ENCODE measurements at regions not wholly inside any gene's neighbourhood (a gene's known extent, or its start where the extent isn't known, plus 50 kb on each side); places are given as distances from the start of the nearest gene placed in this dataset.
"Not testable (repeated sequence)": the region's sequence is repeated elsewhere in the genome, so short reads cannot be mapped to it uniquely, and the experiment has no call there.

DNA sequence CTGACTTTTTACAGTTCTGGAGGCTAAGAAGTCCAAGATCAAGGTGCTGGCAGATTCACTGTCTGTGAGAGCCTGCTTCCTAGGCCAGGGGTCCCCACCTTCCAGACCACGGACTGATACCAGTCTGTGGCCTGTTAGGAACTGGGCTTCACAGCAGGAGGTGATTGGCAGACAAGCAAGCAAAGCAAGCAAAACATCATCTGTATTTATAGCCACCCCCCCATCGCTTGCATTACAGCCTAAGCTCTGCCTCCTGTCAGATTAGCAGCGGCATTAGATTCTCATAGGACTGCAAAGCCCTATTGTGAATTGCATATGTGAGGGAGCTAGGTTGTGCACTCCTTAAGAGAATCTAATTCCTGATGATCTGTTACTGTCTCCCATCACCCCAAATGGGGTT is 194.7 kb upstream of the THRB start:
- no peak for DNase-seq

DNA sequence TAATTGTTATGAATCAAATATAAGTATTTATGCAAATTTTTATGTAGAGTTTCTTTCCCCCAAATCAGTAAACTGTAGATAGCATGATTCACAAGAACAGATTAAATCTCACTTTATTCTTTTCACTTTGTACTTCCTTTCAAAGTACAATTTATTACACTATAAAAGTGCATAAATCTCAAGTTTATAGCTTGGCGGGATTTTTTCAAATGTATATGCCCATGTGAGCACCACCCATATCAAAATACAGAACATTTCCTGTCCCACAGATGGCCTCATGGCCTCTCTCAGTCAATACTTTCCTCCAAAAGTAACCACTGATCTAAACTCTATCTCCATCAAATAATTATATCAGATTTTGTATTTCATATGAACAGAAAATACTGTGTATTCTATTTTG is 196.1 kb upstream of the THRB start:
- DNase-seq, result no peak

- not testable (repeated sequence) for DNase-seq
These were observed 204.4 kb upstream of the THRB start for GRCh38 chr3:24699078-24699477.

DNA sequence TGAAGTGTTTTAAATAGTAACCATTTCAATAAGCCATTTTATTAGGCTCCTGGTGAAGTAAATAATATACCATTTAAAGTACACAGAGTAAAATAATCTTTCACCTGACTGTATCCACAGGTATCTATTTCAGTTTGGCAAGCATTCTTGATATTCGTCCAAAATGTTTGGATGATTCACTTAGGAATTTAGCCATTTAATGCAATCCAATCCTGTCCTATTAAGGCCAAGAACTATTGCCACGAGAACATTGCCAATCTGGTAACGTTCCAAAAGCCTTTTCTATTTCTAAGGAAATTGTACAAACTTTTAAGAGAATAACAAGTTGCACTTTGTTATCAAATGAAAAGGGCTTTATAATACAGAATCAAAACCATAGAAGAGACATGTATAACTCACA is 209.8 kb upstream of the THRB start:
- no peak for DNase-seq

- no peak for DNase-seq
These were observed 213.3 kb upstream of the THRB start for GRCh38 chr3:24707936-24708335.

DNA sequence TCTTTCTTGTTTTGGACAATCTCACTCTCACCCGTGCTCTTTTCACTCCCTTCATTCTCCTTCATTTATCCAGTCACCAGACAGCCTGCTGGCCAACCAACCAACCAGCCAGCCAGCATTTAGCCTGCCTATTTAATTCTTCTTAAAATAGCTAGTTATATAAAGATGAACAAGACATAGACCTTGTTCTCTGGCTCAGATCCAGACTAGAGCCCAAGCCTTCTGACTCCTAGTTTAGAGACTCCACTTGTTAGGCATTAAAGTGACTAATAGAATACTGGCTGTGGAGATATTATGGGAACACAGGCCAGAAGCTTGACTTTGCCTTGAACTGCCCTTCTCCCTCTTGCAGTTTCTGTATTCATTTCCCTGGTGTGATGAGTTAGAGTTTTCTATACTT is 215.3 kb upstream of the THRB start:
- DNase-seq, result no peak

DNA sequence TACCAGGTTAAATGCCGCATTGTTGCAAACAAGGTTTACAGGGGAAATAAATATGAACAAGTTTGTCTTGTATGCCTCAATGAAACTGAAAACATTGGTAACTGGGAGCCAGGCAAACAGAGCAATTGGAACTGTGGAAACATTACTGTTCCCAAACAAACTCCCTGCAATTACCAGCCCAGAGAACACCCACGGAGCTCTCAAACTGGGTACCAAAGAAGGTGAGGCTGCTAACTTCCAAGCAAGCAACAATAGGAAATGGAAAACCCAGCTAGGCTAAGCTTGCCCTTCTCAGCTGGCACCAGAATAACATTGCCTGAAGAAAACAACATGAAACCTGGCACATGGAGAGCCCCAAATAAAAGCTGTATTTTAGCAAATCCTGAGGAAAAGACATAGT is 218.9 kb upstream of the THRB start:
- DNase-seq, result no peak

DNA sequence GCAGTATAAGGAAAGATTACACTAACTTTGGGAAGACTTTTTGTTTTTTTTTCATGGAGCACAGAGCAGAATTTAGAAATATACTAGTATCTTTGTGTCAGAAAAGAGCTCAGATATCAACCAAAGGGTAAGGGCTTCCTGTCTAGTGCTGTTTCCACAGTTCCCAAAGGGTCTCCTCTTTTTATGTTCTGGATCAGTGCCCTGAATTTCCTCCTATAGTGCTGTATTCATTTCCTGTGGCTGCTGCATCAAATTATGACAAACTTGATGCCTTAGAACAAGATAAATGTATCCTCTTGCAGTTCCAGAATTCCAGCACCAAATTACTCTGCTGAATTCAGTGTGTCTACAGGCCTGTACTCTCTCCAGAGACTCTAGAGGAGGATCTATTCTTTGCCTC is 219.8 kb upstream of the THRB start:
- DNase-seq, result no peak

GRCh38 chr3:24715171-24715792 is 220.6 kb upstream of the THRB start:
- no peak for DNase-seq

DNA sequence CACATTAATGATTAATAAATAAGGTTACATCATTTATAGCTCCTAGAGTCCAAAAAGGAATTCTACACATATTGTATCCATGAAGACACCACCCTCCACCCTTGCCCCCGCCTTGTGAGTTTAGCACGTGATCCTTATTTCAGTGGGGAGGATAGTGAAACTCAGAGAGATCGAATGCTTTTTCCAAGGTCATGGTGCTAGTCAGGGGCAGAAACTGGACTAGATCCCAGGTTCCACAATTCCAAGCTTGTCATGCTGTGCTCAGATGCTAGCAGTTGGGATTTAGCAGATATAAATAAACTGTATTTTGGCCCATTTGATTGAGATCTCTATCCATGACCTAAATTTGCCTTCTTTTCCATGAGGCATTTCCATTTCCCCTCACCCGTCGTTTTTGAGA is 227.4 kb upstream of the THRB start:
- DNase-seq, result no peak

- DNase-seq, result no peak
These were observed 231.0 kb upstream of the THRB start for GRCh38 chr3:24725514-24726255.

DNA sequence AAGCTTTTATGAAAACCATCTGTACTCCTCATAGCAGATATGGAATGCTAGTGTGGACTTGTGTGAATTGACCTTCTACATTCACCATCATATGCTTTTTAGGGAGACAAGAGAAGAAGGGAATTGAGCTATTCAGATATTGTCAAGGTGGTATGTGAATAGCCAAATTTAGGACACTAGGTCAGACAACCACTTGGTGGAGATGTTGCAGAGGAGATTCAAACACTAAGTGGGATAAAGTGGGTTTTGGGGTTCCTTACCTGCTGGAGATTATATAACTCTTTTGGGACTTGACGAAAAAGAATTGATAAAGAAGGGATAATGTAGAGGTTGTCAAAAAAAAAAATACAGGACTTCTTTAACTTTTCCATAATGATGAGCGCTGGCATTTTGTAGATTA is 231.8 kb upstream of the THRB start:
- no peak for DNase-seq

DNA sequence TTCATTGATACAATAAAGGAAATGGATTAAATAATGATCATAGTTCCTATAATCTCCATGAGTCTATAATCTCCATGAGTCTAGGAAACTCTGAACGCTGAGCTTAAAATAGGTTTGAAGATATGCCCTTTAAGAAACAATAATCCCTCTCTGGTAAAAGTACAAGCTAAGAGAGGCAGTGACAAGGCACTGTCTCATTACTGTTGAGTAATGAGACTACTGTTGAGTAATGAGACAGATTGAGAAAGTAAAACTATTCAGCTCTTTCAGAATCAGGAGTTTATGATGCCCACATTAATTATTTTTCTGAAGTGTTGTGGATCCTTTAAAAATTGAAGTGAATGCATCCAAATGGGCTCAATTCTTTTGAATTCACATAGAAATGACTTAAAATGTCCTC is 235.5 kb upstream of the THRB start:
- no peak for DNase-seq

DNA sequence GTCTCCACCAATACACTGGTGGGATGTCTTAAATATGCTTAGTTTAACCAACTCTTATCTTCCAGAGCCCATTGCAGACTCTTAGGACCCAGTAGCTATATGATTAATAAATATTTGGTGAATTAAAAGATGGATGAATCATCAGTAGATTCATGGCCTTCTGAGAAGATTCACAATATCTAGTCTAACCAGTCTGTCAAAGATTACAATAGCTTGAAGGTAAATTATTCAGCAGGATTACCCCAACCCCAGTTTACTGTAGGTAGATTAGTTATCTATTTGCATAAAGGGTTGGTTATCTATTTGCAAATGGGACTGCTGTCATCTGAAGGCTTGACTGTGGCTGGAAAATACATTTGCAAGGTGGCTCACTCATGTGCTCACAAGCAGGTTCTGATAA is 239.4 kb upstream of the THRB start:
- no peak for DNase-seq

GRCh38 chr3:24736701-24737100 is 242.1 kb upstream of the THRB start:
- no peak for DNase-seq

GRCh38 chr3:24740326-24740725 is 245.7 kb upstream of the THRB start:
- no peak for DNase-seq

DNA sequence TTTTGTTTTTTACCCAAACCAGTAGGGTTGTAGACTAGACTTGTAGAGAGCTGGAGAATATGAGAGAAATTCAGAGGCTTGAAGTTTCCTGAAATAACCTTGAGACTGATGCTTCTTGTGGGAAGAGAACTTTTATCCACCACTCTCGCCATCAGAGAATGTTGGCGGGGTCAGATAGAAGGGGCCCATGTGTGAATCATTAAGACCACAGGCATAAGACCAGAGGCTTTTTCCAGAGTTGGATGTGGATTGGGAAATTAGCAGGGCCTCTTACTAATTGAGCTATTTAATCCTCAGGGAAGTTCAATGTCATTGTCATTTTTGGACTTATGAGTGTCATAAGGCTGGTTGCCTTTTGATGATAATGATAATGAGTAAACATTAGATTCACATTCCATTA is 246.9 kb upstream of the THRB start:
- DNase-seq, result no peak

DNA sequence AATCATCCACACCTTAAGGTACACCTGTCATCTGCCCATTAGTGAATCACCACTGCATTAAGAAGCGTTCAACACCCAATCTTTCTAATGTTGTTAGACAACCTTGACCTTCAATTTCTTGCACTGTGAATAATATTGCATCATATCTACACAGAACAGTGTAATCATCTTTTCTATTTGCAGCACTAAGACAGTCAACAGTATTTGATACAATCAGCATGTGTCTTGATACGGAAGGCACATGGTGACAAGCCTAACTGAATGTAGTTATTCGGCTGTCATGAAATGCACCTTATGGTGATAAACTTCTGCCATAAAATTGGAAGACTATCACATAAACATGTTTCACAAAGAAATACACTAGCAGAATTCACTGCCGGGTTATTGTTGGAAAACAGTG is 253.9 kb upstream of the THRB start:
- DNase-seq, result no peak

DNA sequence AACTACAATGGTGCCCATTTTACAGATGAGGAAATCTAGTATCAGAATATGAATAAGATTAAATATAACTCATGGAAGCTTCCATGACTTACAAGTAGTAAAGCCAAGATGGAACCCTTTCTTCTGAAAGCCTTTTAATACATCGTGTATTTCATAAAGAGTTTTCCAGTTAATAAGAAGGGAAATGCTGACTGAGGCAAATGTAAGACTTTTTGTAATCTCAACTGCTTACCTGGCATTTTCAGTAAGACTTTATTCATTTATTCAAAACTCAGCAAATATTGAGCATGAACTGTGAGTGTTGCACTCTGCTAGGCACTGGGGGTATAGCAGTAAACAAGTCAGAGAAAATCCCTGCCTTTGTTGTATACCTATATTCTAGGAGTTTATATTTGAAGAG is 256.4 kb upstream of the THRB start:
- DNase-seq, result no peak

GRCh38 chr3:24756101-24756888 is 261.6 kb upstream of the THRB start:
- no peak for DNase-seq

GRCh38 chr3:24763393-24763792 is 268.7 kb upstream of the THRB start:
- DNase-seq, result no peak

DNA sequence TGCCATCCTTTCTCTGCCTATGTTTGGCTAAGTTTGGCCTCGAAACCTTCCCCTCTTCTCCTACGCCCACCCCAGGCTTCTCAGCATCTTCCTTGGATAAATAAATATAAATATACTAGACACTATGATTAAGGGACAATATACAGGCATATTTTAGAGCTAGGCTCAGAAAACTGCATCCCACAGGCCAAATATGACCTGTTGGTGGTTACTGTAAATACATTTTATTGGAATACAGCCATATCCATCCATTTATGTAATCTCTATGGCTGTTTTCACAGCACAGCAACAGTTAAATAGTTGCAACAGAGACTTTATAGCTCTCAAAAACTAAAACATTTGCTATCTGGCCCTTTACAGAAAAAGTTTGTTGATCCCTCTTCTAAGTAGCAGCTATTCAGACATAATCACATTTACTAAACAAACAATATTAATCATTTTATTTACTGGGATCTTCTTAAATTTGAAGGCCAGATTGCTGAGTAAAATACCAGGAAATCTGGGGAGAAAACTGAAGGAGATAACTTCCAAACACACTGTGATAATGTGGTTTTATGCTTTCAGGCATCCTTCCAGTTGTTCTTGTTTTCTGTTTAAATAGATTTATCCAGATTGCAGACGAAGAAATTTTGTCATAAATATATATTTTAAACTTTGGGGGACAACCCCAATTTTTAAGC is 269.7 kb upstream of the THRB start:
- DNase-seq, result no peak

DNA sequence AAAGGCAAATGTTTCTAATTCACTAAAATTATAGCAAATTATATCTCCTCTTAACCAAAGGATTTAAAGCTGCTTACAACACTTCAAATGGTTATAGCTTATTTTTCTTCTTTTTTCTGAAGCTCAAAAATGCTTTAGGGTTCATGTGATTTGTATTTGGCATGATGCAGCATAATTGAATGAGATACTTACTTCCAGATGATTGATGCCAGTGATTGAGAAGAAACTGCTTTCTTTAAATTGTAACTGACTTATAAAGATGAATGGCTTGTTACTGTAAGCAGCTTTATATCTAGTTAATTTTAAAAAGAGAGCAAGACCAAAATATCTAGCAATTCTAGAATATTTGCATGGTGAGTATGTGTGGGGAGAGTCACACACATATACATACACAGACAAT is 270.7 kb upstream of the THRB start:
- DNase-seq, result no peak

GRCh38 chr3:24769918-24770317 is 275.3 kb upstream of the THRB start:
- DNase-seq, result no peak

Measured in CD4-positive, alpha-beta T cell treated with Interferon gamma for 1 hour (primary cell).